Psoas muscle (tissue), 7 donors: ENCODE measurements at regions not wholly inside any gene's neighbourhood (a gene's known extent, or its start where the extent isn't known, plus 50 kb on each side); places are given as distances from the start of the nearest gene placed in this dataset.
"Not testable (repeated sequence)": the region's sequence is repeated elsewhere in the genome, so short reads cannot be mapped to it uniquely, and the experiment has no call there.

Experiments
- ATAC-seq, 4 donors: fragments of 200-7000 bp; cut with Tn5 transposase; one replicate each; pipeline ENCODE4 v1.9.1; 2020; ENCODE audit warnings: moderate library complexity in 3 of 4, mild to moderate bottlenecking in 2 of 4
- DNase-seq, 2 donors: peaks; one replicate each; pipeline ENCODE4 v3.0.0-alpha.2; 2020
- H3K27ac ChIP-seq: fragments of 200-600 bp; one replicate; pipeline ENCODE4 v1.8.0; 2022
- H3K27me3 ChIP-seq, 3 donors: fragments of 200-600 bp in 1 of 3; one replicate each; pipeline versions ENCODE4 v1.6.1 to v1.8.0; 2013 to 2022; ENCODE audit warnings: low read length in 2 of 3, mild to moderate bottlenecking in 2 of 3, moderate library complexity in 1 of 3; ENCODE audit not compliant: insufficient read depth in 3 of 3
- H3K36me3 ChIP-seq, 2 donors: fragments of 200-600 bp in 1 of 2; one replicate each; pipeline versions ENCODE4 v1.6.1 to v1.8.0; 2013 to 2022; ENCODE audit warnings: low read depth in 1 of 2, mild to moderate bottlenecking in 1 of 2, moderate library complexity in 1 of 2; ENCODE audit not compliant: insufficient read depth in 1 of 2
- H3K4me1 ChIP-seq: fragments of 200-600 bp; one replicate; pipeline ENCODE4 v1.8.0; 2022
- H3K4me3 ChIP-seq: fragments of 200-600 bp; one replicate; pipeline ENCODE4 v1.8.0; 2022; ENCODE audit warnings: mild to moderate bottlenecking
- H3K9me3 ChIP-seq: fragments of 200-600 bp; one replicate; pipeline ENCODE4 v1.8.0; 2022
- CTCF ChIP-seq: fragments of 200-600 bp; IDR thresholded peaks from one replicate; pipeline ENCODE4 v1.8.0; 2022; ENCODE audit warnings: antibody characterized with exemption
- WGBS, 3 donors: extraction: QIAGEN DNeasy Blood & Tissue Kit; methylation state at CpG; one replicate each; pipeline versions ENCODE4 v1.1.6 to v1.1.7; 2013; 5-methylcytosine and 5-hydroxymethylcytosine counted together
- intact Hi-C, 2 donors: fragments of 100-400 bp; cut with DNase I; formaldehyde crosslinking; loops; one replicate each; pipeline versions ENCODE4 v1.11.0 to v1.14.2; 2022
- donor health status: healthy with polysubstance abuse.
- donor health status: DM: no; HTN: no; CAD: no; lungs with moderate emphysema.
- donor health status: Bipolar disorder and iron deficiency.
- donor health status: healthy.
- donor health status: DM: yes; HTN: yes; CAD: no.
- donor health status: DM: no; HTN: no; CAD: no.
- donor health status: DM: yes; HTN: yes; CAD: no.

GRCh38 chr1:245074232-245074747 is 80.5 kb upstream of the KIF26B start:
- H3K4me1 ChIP-seq, result no peaks in the 10 kb centered on the region
- no peak for TF ChIP-seq CTCF
- ATAC-seq, result no peak
- no peaks in the 10 kb centered on the region for H3K27me3 ChIP-seq
- intact Hi-C loops, result no loop called here
- no peaks in the 10 kb centered on the region for H3K36me3 ChIP-seq
- no peak overlapping the region for H3K27ac ChIP-seq
- DNase-seq, result no peak
- WGBS, 3 donors, result 34 to 42% (median 35%) methylated on average over 6 of the region's 6 CpGs
- H3K4me3 ChIP-seq, result no peak overlapping the region
- peaks cover 5% of the 10 kb centered on the region for H3K9me3 ChIP-seq

- H3K4me1 ChIP-seq, result no peaks in the 10 kb centered on the region
These were observed 83.8 kb upstream of the KIF26B start for GRCh38 chr1:245070836-245071615.

GRCh38 chr1:245067257-245067656 is 87.5 kb upstream of the KIF26B start:
- H3K9me3 ChIP-seq, result no peaks in the 10 kb centered on the region
- no peak overlapping the region for H3K27ac ChIP-seq
- no peak overlapping the region for H3K4me3 ChIP-seq
- no peak for TF ChIP-seq CTCF
- no peaks in the 10 kb centered on the region for H3K36me3 ChIP-seq
- DNase-seq (no peak), ATAC-seq (no peak)
- no peaks in the 10 kb centered on the region for H3K27me3 ChIP-seq
- no peaks in the 10 kb centered on the region for H3K4me1 ChIP-seq
- 78 to 84% (median 82%) methylated on average over 5 of the region's 5 CpGs for WGBS, 3 donors
- intact Hi-C loops, result no loop called here

More at GRCh38 chr1:245070836-245071615, 83.8 kb upstream of the KIF26B start:
- H3K27me3 ChIP-seq, result no peaks in the 10 kb centered on the region
- H3K27ac ChIP-seq, result no peak overlapping the region
- ATAC-seq, result no peak
- no peaks in the 10 kb centered on the region for H3K9me3 ChIP-seq
- H3K4me3 ChIP-seq, result no peak overlapping the region
- DNase-seq, result no peak
- intact Hi-C loops, result no loop called here
- no peak for TF ChIP-seq CTCF
- WGBS, 3 donors, result 96 to 97% (median 96%) methylated on average over 10 of the region's 10 CpGs
- H3K36me3 ChIP-seq, result no peaks in the 10 kb centered on the region

GRCh38 chr1:245062741-245063305 is 92.0 kb upstream of the KIF26B start:
- Histone ChIP-seq H3K9me3 (no peaks in the 10 kb centered on the region), H3K27ac (no peak overlapping the region), H3K4me3 (no peak overlapping the region), H3K4me1 (no peaks in the 10 kb centered on the region), H3K27me3 (no peaks in the 10 kb centered on the region), H3K36me3 (peaks cover 0 to 5% of the 10 kb centered on the region in 2 donors)
- ATAC-seq, result no peak
- intact Hi-C loops, result no loop called here
- 87 to 92% (median 90%) methylated on average over 5 of the region's 5 CpGs for WGBS, 3 donors
- DNase-seq, result no peak
- no peak for TF ChIP-seq CTCF

- H3K4me1 ChIP-seq, H3K4me3 ChIP-seq, intact Hi-C loops, DNase-seq, H3K27ac ChIP-seq, ATAC-seq, H3K9me3 ChIP-seq, H3K36me3 ChIP-seq, H3K27me3 ChIP-seq: not testable (repeated sequence)
- WGBS, 3 donors, result 86 to 97% (median 90%) methylated on average over 4 of the region's 4 CpGs
These were observed 93.0 kb upstream of the KIF26B start for GRCh38 chr1:245061808-245062207.
